ENCODE measurements at regions not wholly inside any gene's neighbourhood (a gene's known extent, or its start where the extent isn't known, plus 50 kb on each side); places are given as distances from the start of the nearest gene placed in this dataset.
A peak's percentile ranks its signal among the peaks of the same experiment; 100 is the strongest.

GRCh38 chr10:78351809-78352208, 318.1 kb downstream of the RPS24 start:
- ATAC-seq = no peak
- WGBS, 2 donors = 63 to 73% methylated on average over 3 of the region's 3 CpGs

DNA sequence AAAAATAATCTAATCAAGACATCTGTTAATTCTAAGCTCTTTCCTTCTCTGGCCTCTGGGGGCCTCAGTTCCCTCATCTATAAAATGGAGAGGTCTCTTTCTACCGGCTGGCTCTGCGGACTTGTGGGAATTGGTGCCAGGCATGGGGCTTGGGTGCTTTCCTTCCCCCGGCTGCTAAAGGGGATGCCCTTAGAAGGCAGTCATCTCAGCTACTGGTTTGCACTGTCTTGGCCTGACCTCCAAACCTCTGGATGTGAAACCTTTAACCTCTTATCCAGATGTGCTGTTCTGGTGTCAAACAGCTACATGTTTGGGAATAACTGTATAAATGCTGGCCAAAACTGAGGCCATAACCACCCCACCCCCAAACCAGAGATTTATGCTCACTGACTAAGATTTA, 320.0 kb downstream of the RPS24 start:
- H3K9me3 ChIP-seq = no peaks in the 10 kb centered on the region
- peaks cover 0 to 7% (median 0%) of the 10 kb centered on the region in 9 donors for H3K4me1 ChIP-seq
- peaks cover 0 to 4% (median 0%) of the 10 kb centered on the region in 7 donors for H3K27me3 ChIP-seq
- 78 to 79% methylated on average over 3 of the region's 3 CpGs for WGBS, 2 donors
- H3K27ac ChIP-seq = no peak overlapping the region
- TF ChIP-seq CTCF (IDR thresholded peaks at IDR 0.05) = no peak
- no peak for DNase-seq
- intact Hi-C loops (cut with DNase I) = loop anchor here in 1 of 10 donors (1.0 kb wide), 1 partner anchor 150 kb away; no protein-coding TSS in a partner anchor
- H3K4me3 ChIP-seq = no peak overlapping the region
- ATAC-seq = no peak
- no peaks in the 10 kb centered on the region for H3K36me3 ChIP-seq

More at GRCh38 chr10:78351809-78352208, 318.1 kb downstream of the RPS24 start:
- Histone ChIP-seq H3K27ac (no peak overlapping the region), H3K9me3 (no peaks in the 10 kb centered on the region), H3K36me3 (no peaks in the 10 kb centered on the region), H3K4me3 (no peak overlapping the region), H3K27me3 (peaks cover 0 to 4% (median 0%) of the 10 kb centered on the region in 7 donors), H3K4me1 (peaks cover 0 to 11% (median 0%) of the 10 kb centered on the region in 9 donors)
- intact Hi-C loops (cut with DNase I) = no loop called here
- DNase-seq = no peak
- no peak for TF ChIP-seq CTCF (IDR thresholded peaks at IDR 0.05)

DNA sequence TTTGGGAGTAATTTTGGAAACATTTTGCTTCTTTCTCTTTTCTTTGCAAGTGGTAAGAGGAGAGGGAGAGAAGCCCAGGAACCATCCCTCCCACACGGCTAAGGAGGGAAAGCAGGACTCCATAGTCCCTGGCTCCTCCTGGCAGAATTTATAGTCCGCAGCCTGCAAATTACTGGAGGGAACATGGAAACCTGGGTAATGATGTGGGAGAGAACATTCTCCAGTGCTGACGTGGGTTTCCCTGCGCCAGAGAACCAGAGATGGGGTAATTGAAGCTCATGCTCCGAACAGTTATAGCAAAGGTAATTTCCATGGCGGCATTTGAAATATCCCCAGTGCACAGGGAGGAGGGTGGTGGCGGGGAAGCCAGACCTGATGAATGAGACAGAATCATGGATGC, 320.4 kb downstream of the RPS24 start:
- Histone ChIP-seq H3K4me1 (peaks cover 0 to 4% (median 0%) of the 10 kb centered on the region in 9 donors), H3K27ac (no peak overlapping the region), H3K4me3 (no peak overlapping the region), H3K9me3 (no peaks in the 10 kb centered on the region), H3K36me3 (no peaks in the 10 kb centered on the region), H3K27me3 (peaks cover 0 to 4% (median 0%) of the 10 kb centered on the region in 7 donors)
- ATAC-seq = no peak
- intact Hi-C loops (cut with DNase I) = loop anchor here in 1 of 10 donors (1.0 kb wide), 1 partner anchor 149 kb away; no protein-coding TSS in a partner anchor
- TF ChIP-seq CTCF (IDR thresholded peaks at IDR 0.05) = no peak
- WGBS, 2 donors = 84 to 86% methylated on average over 7 of the region's 7 CpGs
- DNase-seq = no peak

DNA sequence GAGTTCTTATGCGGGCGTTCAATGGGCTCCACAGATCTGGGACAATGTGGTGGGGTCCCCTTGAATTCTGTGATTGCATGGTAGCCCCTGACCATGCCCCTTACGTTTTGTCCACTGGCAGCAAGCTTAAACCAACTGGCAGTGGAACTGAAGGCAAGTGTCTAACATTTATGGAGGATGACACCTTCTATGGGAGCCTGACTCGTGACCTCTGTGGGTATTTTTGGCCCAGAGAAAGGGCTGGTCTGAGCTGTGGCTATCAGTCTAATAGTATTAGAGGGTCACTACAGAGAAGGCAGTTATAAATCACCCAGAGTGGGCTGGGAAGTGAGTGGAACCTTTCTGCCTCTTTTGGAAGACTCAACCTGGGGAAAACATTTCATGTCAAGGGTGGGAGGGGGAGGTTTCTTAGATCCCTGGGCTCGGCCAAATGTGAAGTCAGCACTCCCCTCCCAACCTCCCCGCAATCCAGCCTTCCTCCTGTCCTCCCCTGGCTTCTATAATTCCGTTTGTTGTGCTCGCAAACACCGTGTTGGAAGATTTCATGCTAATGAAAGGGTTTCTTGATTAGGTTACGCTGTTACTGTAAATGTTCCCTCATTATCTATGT, 322.7 kb downstream of the RPS24 start:
- no peak for TF ChIP-seq CTCF (IDR thresholded peaks at IDR 0.05)
- intact Hi-C loops (cut with DNase I) = no loop called here
- H3K27me3 ChIP-seq = no peaks in the 10 kb centered on the region

More for the DNA sequence above, 322.7 kb downstream of the RPS24 start:
- ATAC-seq (peak in 1 of 8 donors; percentile 26), DNase-seq (no peak)
- 87 to 88% methylated on average over 10 of the region's 10 CpGs for WGBS, 2 donors
- Histone ChIP-seq H3K27ac (no peak overlapping the region), H3K4me1 (no peaks in the 10 kb centered on the region), H3K9me3 (no peaks in the 10 kb centered on the region), H3K36me3 (no peaks in the 10 kb centered on the region), H3K4me3 (no peak overlapping the region)
